GM19238 (cell line): ENCODE measurements at regions not wholly inside any gene's neighbourhood (a gene's known extent, or its start where the extent isn't known, plus 50 kb on each side); places are given as distances from the start of the nearest gene placed in this dataset.
"Not testable (repeated sequence)": the region's sequence is repeated elsewhere in the genome, so short reads cannot be mapped to it uniquely, and the experiment has no call there.

Source experiments
- DNase-seq: peaks from one replicate; pipeline ENCODE4 v3.0.0; 2011; ENCODE audit warnings: low spot score; ENCODE audit not compliant: insufficient read length

GRCh38 chr4:19164334-19164733 is 1087.4 kb upstream of the SLIT2 start:
- no peak for DNase-seq

DNA sequence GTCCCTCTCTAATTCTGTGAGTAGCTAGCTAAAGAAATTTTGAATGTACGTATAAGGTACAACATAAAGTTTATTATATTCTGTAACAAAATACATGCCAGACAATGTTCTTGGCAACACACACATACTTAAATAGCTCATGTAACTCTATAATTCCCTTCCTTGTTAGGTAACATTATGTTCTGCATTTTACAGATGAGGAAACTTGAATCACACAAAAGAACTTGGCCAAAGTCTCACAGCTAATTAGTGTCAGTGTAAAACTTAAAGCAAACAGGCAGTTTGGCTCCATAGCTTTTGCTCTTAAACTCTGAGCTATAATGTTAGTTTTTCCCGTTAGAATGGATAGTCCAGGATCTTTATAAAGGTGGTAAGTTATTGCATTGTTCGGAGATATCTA is 1091.8 kb upstream of the SLIT2 start:
- DNase-seq: no peak

DNA sequence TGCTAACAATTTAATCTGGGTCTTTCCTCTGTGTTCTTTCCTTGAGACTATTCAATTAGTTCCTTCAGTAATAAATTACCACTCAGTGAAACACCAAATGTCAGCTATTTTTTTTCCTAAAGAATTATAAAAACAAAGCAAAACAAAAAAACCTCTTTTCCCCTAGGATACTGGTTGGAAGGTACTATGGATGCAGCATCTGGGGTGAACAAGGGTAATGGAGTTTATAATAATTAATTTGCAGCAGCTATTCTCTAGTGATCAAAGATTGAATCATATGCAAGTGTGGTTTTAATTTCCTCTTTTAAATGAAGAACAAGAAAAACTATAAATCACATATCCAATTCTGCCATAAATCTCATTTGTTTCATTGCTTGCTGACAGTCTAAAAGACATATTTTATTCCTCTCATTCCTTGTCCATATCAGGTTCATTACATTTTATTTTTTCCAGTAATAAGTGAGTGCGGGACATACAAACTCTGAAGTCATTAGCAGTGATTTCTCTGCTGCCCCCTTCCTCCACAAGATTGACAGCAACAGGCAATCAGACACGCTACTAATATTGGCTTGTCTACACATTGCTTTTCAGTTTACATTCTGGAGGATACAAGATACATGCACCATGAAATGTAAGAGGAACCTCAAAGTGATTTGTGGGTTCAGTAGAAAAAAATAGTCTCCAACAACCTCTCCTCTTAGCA is 1093.4 kb upstream of the SLIT2 start:
- no peak for DNase-seq

DNA sequence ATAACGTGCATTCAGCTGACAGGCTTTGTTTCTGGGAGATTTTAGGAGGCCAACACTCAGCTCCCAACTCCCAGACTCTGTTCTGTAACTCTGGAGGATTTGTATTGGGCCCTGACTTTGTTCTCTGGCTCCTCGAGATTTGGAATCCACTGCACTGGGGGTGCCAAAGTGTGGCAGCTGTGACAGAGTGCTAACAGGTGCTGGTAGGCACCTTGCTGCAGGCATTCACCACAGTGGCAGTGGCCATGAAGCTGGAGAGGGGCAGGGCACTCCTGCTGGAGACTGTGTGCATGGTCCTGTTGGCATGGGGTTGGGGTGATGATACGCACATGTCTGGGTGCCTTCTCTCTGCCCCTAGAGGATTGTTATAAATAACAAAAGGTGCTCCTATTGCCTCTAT is 1094.9 kb upstream of the SLIT2 start:
- no peak for DNase-seq

DNA sequence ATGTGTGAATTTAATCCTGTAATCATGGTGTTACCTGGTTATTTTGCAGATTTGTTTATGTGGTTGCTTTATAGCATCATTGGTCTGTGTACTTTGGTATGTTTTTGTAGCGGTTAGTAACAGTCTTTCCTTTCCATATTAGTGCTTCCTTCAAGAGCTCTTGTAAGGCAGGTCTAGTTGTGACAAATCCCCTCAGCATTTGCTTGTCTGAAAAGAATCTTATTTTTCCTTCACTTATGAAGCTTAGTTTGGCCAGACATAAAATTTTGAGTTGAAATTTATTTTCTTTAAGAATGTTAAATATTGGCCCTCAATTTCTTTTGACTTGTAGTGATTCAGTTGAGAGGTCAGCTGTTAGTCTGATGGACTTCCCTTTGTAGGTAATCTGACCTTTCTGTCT is 1096.1 kb upstream of the SLIT2 start:
- DNase-seq: no peak

- DNase-seq: not testable (repeated sequence)
These were observed 1097.4 kb upstream of the SLIT2 start for GRCh38 chr4:19154267-19154666.

DNA sequence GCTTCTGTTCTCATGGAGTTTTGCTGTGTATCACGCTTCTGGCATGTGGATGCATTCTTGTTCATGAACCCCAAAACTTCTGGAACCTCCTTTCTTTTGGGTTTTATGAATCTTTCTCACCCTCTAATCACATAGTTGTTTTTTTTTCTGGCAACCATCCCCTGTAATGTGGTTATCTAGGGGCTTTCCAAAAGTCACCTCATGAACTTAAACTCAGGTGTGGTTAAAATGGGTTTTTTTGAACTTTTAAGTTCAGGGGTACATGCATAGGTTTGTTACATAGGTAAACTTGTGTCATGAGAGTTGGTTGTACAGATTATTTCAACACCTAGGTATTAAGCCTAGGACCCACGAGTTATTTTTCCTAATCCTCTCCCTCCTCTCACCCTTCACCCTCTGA is 1099.4 kb upstream of the SLIT2 start:
- DNase-seq: no peak

GRCh38 chr4:19151684-19152083 is 1100.0 kb upstream of the SLIT2 start:
- DNase-seq: no peak

DNA sequence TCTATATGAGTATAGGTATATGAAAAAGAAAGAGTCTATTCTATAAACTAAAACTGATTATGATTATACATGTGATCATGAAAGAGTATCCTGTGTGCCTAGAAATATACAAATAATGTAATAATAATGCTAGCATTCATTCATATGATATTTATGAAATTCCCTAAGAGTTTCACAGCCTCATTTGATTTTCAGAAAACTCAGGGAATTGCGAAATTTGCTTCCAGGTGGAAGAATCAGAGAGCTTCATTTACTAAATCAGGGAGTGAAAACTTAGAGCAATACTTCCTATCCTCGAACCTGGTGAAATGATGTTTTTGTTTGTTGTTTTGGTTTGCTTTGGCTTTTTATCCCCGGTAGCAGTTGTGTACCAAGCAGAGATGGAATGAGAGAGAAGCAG is 1105.7 kb upstream of the SLIT2 start:
- DNase-seq: no peak

- no peak for DNase-seq
These were observed 1114.5 kb upstream of the LCORL start for GRCh38 chr4:19135895-19136633.

GRCh38 chr4:19134685-19135084 is 1113.1 kb upstream of the LCORL start:
- no peak for DNase-seq

DNA sequence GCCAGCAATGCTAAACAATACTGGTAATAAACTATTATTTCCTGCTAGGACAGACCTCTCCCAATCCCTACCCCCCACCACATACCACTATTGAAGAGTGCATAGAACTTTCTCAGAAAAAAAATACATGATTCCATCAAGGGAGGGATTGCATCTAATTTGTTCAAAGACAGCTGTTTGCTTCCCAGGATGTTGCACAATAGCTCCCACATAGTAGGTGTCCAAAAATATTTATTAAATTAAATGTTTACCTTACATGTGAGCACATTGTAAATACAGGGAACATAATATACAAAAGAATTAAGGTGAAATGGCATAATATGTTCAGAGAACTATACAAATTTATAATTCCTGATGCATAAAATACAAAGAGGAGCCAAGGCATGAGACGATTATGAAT is 1111.8 kb upstream of the LCORL start:
- no peak for DNase-seq

DNA sequence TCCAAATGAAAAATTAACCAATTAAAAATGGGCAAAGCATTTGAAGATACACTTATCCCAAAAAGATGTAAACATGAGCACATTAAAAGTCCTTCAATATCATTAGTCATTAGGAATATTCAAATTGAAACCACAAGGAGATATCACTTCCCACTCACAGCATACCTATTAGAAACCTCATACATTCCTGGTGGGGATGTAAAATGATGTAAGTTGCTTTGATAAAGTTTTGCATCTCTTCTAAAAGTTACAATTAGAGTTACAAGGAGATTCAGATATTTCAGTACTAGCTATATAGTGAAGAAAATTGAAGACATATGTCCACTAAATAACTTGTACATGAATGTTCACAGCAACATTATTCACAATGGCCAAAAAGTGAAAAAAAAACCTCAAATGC is 1109.3 kb upstream of the LCORL start:
- DNase-seq: no peak

DNA sequence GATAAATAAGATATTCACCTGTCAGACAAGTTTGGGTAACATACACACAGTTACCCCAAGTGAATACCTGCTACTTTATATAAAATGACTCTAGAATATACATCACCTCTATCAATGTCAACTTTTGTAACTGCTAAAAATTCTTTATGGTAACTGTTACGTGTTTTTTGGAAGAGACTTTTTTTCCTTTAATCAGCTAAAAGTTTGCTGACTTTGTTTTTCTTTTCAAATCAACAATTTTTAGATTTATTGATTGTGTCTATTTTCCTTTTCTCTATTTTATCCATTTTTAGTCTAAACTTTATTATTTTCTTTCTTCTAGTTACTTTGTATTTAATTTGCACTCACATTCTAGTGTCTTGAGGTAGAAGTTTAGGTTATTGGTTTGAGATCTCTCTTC is 1106.6 kb upstream of the LCORL start:
- DNase-seq: no peak

DNA sequence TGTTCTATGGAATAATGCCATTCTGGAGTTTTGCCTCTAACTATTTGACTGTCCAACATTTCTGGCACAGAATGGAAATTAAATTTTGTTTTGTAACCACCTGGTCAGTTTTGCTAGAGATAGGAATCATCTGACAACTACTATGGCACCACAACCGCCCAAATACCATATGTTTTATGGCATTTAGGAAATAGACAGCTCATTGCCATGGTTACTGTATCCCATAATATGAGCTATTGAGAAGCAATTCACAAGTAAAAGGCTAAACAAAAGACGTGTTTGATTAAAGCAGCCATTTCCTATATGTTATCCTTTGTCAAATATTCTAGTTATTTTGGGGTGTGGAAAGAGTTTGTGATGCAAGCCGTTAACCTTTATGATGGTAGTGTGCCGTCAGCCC is 1105.3 kb upstream of the LCORL start:
- no peak for DNase-seq

GRCh38 chr4:19123681-19124080 is 1102.1 kb upstream of the LCORL start:
- no peak for DNase-seq

GRCh38 chr4:19119904-19120560 is 1098.5 kb upstream of the LCORL start:
- DNase-seq: no peak

- no peak for DNase-seq
These were observed 1095.5 kb upstream of the LCORL start for GRCh38 chr4:19117022-19117421.

GRCh38 chr4:19104176-19104575 is 1082.6 kb upstream of the LCORL start:
- no peak for DNase-seq

- no peak for DNase-seq
These were observed 1074.0 kb upstream of the LCORL start for GRCh38 chr4:19095491-19096046.

DNA sequence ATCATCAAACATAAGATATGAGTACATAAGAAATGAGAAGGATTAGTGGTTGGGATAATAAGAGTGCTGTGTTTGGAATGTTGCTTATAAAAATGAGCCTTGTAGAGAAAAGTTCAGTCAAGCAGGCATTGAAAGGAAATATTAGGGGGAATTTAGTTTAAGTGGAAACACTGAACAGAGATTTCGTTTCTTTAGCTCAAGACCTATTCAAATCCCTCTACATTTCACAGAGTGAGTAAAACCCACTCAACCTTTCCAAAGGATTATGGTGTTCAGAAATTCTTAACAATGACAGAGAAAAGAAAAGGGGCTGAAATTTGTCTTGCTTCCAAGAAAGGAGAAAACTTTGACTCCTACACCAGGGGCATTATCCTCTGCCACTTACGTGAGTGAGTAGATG is 1072.4 kb upstream of the LCORL start:
- DNase-seq: no peak

GRCh38 chr4:19092797-19093196 is 1071.2 kb upstream of the LCORL start:
- no peak for DNase-seq
